ENCODE measurements at regions not wholly inside any gene's neighbourhood (a gene's known extent, or its start where the extent isn't known, plus 50 kb on each side); places are given as distances from the start of the nearest gene placed in this dataset.

DNA sequence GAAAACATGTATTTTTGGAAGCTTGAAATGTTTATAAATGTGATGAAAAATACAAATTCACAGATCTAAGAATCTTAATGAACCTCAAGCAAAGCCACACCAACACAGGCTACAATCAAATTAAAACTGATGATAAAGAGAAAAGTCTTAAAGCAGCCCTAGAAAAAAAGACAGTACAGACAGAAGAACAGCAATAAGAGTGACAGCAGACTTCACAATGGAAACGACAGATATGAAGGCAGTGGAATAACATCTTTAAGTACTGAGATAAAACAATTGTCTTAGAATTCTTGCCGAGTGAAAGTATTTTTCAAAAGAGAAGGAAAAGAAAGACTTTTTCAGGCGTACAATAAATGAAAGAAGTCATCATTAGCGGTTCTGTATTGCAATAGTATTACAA, 423.6 kb upstream of the LCORL start:
- H3K27me3 ChIP-seq, result no peaks in the 10 kb centered on the region
- H3K9me3 ChIP-seq, result no peaks in the 10 kb centered on the region
- no peaks in the 10 kb centered on the region for H3K4me1 ChIP-seq (ENCODE audit: insufficient read depth)
- no peaks in the 10 kb centered on the region for H3K36me3 ChIP-seq
- intact Hi-C loops (cut with DNase I), result no loop called here
- TF ChIP-seq CTCF (IDR thresholded peaks at IDR 0.05), result no peak
- no peak for TF ChIP-seq POLR2A (IDR thresholded peaks at IDR 0.05)
- TF ChIP-seq EP300 (IDR thresholded peaks at IDR 0.05), result no peak
- WGBS, 3 donors, result 76 to 85% (median 81%) methylated on average over 4 of the region's 4 CpGs
- no peak overlapping the region for H3K27ac ChIP-seq
- no peak for DNase-seq
- no peak overlapping the region for H3K4me3 ChIP-seq

- Histone ChIP-seq H3K27me3 (no peaks in the 10 kb centered on the region), H3K4me3 (no peak overlapping the region), H3K9me3 (no peaks in the 10 kb centered on the region), H3K36me3 (no peaks in the 10 kb centered on the region), H3K4me1 (ENCODE audit: insufficient read depth) (no peaks in the 10 kb centered on the region), H3K27ac (no peak overlapping the region)
- TF ChIP-seq CTCF (IDR thresholded peaks at IDR 0.05), result no peak
- TF ChIP-seq EP300 (IDR thresholded peaks at IDR 0.05), result no peak
- TF ChIP-seq POLR2A (IDR thresholded peaks at IDR 0.05), result no peak
- DNase-seq, result no peak
- WGBS, 3 donors, result 86 to 89% (median 89%) methylated on average over 3 of the region's 3 CpGs
- intact Hi-C loops (cut with DNase I), result no loop called here
Measured at GRCh38 chr4:18444206-18444605, 422.7 kb upstream of the LCORL start.

GRCh38 chr4:18442957-18443356, 421.4 kb upstream of the LCORL start:
- no peak for DNase-seq
- intact Hi-C loops (cut with DNase I), result no loop called here
- Histone ChIP-seq H3K9me3 (no peaks in the 10 kb centered on the region), H3K27ac (no peak overlapping the region), H3K4me3 (no peak overlapping the region), H3K36me3 (no peaks in the 10 kb centered on the region), H3K4me1 (ENCODE audit: insufficient read depth) (no peaks in the 10 kb centered on the region), H3K27me3 (no peaks in the 10 kb centered on the region)
- TF ChIP-seq POLR2A (IDR thresholded peaks at IDR 0.05), result no peak
- 48 to 62% (median 59%) methylated on average over 1 of the region's 1 CpG for WGBS, 3 donors

- Histone ChIP-seq H3K9me3 (no peaks in the 10 kb centered on the region), H3K36me3 (no peaks in the 10 kb centered on the region), H3K4me3 (no peak overlapping the region), H3K27me3 (no peaks in the 10 kb centered on the region), H3K27ac (no peak overlapping the region), H3K4me1 (ENCODE audit: insufficient read depth) (no peaks in the 10 kb centered on the region)
- intact Hi-C loops (cut with DNase I), result no loop called here
- 79 to 87% (median 82%) methylated on average over 2 of the region's 2 CpGs for WGBS, 3 donors
- TF ChIP-seq EP300 (IDR thresholded peaks at IDR 0.05), result no peak
- no peak for DNase-seq
Measured at GRCh38 chr4:18441676-18442075, 420.1 kb upstream of the LCORL start.

DNA sequence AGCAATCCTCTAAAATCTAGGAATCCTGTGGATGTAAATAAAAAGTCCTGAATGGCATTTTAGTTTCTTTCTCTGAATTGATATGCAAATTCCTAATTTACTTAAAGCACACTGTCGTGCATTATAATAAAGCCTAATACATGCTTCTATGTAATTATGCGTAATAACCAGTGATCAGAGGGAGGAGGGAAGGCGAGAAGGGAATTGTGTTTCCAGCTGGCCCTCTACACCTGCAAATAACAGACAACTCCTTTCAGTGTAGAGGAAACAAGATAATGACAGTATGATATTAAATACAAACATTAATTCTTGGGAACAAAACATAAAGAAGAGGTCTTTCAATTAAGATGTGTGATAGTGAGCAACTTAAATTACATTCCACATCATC, 419.6 kb upstream of the LCORL start:
- no peaks in the 10 kb centered on the region for H3K4me1 ChIP-seq (ENCODE audit: insufficient read depth)
- intact Hi-C loops (cut with DNase I), result no loop called here
- no peak for DNase-seq

More for the DNA sequence above, 419.6 kb upstream of the LCORL start:
- 61 to 72% (median 68%) methylated on average over 3 of the region's 3 CpGs for WGBS, 3 donors
- TF ChIP-seq POLR2A (IDR thresholded peaks at IDR 0.05), result no peak
- TF ChIP-seq CTCF (IDR thresholded peaks at IDR 0.05), result no peak
- TF ChIP-seq EP300 (IDR thresholded peaks at IDR 0.05), result no peak
- H3K4me3 ChIP-seq, result no peak overlapping the region
- no peaks in the 10 kb centered on the region for H3K27me3 ChIP-seq
- no peak overlapping the region for H3K27ac ChIP-seq
- H3K9me3 ChIP-seq, result no peaks in the 10 kb centered on the region
- H3K36me3 ChIP-seq, result no peaks in the 10 kb centered on the region
